Transverse colon (tissue), 4 donors: ENCODE measurements at regions not wholly inside any gene's neighbourhood (a gene's known extent, or its start where the extent isn't known, plus 50 kb on each side); places are given as distances from the start of the nearest gene placed in this dataset.

ENCODE experiments used
- CTCF ChIP-seq, 5 experiments: fragments of 200-600 bp in 3 of 5; fragments of 450-650 bp in 2 of 5; sonication (generic) in 3 of 5; IDR thresholded peaks; 1 replicate in 2 of 5; 2 replicates in 3 of 5; pipeline ENCODE4 v1.5.1; 2016 to 2017; ENCODE audit warnings: antibody characterized with exemption in 5 of 5, inconsistent platforms in 3 of 5, mild to moderate bottlenecking in 2 of 5, moderate library complexity in 1 of 5
- EP300 ChIP-seq: sonication (generic); formaldehyde crosslinking; IDR thresholded peaks from one replicate; pipeline ENCODE4 v1.6.1; 2017; ENCODE audit warnings: antibody characterized with exemption, low read depth
- POLR2A ChIP-seq: fragments of 450-650 bp; IDR thresholded peaks from one replicate; pipeline ENCODE4 v1.6.1; 2016; ENCODE audit warnings: antibody characterized with exemption, mild to moderate bottlenecking, moderate library complexity
- POLR2AphosphoS5 ChIP-seq, 3 donors: sonication (generic); formaldehyde crosslinking; IDR thresholded peaks; one replicate each; pipeline ENCODE4 v1.6.1; 2016; ENCODE audit warnings: antibody characterized with exemption in 3 of 3

- TF ChIP-seq CTCF (IDR thresholded peaks at IDR 0.05): no peak
- no peak for TF ChIP-seq POLR2A
- no peak for TF ChIP-seq POLR2AphosphoS5 (IDR thresholded peaks at IDR 0.05)
- no peak for TF ChIP-seq EP300
Measured at GRCh38 chrX:129092242-129092641, 431.0 kb downstream of the SMARCA1 start.
